HG03097 (cell line): ENCODE measurements at regions not wholly inside any gene's neighbourhood (a gene's known extent, or its start where the extent isn't known, plus 50 kb on each side); places are given as distances from the start of the nearest gene placed in this dataset.

Experiments
- ATAC-seq: cut with Tn5 transposase; IDR thresholded peaks from one replicate; pipeline ENCODE4 v1.9.1; 2021; ENCODE audit not compliant: unreplicated experiment, low FRiP score

DNA sequence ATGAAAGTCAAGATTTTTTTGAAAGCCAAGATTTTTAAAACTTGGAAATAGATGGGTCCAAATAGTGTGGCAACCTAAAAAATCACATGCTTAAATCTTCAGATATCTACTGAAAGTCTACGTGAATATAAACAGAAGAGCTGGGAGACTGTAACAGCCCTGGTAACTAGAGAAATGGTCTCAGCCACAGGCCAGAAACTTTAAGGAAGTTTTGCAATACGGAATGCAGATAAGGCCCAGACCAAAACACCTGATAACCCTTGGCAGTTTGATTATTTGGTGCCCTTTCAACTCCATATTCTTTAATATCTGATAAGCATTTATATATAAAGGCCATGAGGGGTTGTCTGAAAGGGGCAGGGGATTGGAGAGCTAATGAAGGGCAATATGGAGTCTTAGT, 537.3 kb upstream of the TGFBR2 start:
- ATAC-seq: no peak

- no peak for ATAC-seq
These were observed 533.4 kb upstream of the TGFBR2 start for GRCh38 chr3:30073040-30073439.

GRCh38 chr3:30073622-30074021, 532.8 kb upstream of the TGFBR2 start:
- ATAC-seq: no peak

DNA sequence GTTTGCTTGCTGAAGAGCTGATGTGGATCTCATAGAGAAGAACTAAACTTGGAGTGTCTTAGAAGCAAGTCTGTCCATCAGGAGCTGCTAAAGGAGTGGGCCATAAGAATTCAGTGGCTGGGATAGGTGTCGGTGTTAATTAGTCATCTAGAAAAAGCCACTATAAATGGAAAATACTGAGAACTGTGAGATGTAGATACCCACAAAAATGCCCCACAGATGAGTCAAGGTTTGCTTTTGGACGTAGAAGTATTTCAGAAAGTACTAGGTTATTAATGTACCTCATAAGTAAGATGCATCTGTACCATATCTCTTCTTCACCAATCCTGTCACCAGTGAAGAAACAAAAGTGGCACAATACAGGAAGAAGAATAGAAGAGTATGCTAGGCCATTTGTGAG, 530.9 kb upstream of the TGFBR2 start:
- no peak for ATAC-seq

- ATAC-seq: no peak
These were observed 529.5 kb upstream of the TGFBR2 start for GRCh38 chr3:30076899-30077298.

DNA sequence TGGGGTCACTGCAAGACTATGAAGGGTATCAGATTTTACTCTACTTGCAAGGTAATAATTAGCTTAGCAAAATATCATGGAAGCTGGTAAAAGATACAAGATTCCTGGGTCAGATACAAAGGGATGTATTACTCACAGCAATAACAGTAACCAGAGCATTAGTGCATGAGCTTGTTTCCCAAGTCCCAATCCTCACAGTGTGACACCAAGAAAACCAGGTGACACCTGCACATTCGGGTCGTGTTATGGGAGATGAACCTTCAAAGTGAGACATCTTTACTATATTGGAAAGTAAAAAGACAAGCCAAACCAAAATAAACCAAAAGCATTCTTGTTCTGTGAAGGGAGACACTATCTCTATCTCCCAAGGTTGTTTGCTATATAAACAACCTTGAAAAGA, 528.7 kb upstream of the TGFBR2 start:
- ATAC-seq: no peak

DNA sequence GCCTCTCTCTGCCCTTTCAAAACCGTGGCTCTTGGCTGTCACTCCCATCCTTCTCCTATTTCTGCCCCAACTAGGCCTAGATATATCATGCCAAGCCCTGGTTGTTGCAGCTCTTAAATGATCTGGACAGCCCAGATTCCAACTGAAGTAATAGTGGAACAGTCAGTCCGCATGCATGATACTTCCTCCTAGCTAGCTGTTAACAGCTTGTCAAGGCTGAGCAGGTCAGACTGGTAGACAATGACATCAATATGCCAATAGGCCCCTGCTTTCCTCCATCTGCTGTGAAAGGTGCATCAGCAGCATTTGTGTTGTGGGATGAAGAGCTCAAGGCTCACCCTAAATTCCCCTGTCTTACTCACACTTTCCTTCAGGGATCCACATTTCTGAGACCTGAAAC, 527.7 kb upstream of the TGFBR2 start:
- ATAC-seq: no peak

DNA sequence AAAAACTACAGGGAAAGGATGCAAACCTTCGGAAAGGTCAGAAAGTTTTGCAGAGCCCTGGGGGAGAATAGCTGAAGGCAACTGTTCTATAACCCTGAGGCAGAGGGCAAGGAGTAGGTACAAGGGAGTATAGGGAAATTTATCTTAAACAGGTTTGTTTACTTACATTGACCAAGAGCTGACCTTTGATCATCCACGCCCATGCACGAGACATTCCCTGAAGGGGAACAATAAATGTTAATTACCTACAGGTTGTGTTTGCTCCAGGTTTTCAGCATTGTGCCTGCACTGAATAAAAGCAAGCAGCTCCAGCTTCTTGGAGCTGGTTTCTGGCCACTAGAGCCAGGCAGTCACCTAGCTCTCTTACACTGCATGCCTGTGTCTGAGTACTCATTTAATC, 524.5 kb upstream of the TGFBR2 start:
- ATAC-seq: no peak

DNA sequence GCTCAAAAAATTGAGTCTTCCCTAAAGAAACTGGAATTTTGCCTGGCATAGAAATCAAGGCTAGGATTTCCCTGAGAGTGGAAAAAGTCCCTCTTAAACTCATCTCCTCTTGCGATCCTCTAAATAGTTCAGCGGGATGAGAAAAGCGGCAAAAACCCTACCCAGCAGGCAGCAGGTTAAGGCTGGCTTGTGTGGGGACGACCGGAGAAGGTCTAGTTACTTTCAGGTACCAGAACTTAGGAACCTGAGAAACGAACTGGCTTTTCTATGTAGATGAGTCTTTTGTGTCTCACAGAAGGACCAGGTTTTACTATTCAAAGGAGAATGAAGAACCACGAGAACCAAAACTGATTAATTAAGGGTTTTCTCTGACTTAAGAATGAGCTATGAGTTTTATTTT, 523.7 kb upstream of the TGFBR2 start:
- ATAC-seq: no peak

GRCh38 chr3:30083315-30083714, 523.1 kb upstream of the TGFBR2 start:
- no peak for ATAC-seq

- ATAC-seq: no peak
These were observed 522.1 kb upstream of the TGFBR2 start for GRCh38 chr3:30084316-30084715.

DNA sequence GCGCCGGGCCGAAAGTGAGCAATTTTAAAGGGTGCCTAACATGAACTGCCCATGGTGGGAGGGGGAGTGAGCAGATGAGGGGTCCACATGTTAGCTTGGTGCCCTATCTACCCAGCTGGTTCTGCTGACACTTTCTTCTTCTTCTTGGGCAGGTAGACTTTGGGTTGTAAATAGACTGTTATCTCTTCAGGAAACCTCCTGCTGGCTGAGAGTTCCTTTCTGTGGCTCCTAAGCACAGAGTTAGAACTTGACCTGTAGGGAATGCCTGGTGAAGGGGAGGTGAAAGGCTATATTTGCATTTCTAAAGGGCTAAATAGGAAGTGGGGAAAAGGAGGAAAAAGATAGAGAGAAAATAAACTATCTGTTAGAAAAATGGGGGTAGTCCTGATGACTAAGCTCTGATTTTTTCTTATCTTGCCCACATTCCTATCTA, 521.4 kb upstream of the TGFBR2 start:
- no peak for ATAC-seq

DNA sequence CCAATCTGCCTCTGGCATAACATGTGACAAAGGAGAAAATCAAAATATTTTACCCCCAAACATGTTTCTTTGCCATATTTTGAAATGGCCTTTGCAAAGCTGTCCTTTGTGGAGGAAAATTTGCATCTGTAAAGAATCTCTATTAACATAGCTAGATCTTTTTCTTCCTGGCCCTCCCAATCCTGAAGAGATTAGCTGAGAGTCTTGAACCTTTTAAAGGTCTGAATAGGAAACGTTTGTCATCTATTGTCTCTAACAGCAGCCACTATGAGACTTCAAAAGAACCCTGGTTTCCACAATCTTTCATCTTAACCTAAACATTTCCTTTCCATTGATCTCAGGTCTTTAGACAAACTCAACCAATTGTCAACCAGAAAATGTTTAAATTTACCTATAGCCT, 520.9 kb upstream of the TGFBR2 start:
- ATAC-seq: no peak

DNA sequence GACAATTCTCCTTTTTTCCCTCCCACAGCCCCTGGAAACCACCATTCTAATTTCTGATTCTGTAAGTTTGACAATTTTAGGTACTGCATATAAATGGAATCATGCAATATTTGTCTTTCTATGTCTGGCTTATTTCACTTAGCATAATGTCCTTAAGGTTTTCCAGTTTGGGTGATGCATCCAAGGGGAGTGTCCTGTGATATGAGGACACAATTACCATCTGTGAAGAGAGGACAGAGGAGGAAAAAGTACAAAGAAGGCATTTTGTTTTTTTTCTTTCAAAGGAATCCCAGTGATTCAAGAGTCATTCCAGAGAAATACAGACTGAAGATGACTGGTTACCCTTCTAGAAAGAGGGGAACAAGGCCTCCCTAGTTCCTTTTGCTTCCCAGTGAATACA, 514.7 kb upstream of the TGFBR2 start:
- ATAC-seq: no peak

DNA sequence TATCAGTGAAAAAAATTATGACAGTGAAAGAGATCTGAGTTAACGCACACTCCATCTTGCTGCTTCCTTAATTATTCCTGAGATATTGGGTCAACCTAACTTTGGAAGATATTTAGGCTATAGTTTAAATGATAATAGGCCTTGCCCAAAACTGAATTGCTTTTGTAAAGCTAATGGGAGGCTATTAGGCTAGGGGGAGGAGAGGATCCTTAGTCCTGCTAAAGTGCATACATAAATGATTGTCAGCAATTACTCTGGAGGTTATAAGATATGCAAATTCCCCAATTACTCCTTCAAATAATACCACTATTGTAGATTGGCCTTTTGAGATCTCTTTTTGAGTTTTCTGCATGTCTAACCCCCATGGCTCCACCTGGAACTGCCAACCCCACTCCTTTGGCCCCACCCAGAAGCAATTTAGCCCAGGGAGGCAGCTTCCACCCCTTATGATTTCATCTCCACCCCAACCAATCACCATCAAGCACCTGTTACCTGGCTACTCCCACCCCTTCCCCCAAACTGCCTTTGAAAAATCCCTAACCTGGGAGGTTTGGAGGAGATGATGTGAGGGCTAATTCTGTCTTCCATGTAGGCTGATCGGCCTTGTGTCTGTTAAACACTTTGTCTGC, 509.3 kb upstream of the TGFBR2 start:
- no peak for ATAC-seq

DNA sequence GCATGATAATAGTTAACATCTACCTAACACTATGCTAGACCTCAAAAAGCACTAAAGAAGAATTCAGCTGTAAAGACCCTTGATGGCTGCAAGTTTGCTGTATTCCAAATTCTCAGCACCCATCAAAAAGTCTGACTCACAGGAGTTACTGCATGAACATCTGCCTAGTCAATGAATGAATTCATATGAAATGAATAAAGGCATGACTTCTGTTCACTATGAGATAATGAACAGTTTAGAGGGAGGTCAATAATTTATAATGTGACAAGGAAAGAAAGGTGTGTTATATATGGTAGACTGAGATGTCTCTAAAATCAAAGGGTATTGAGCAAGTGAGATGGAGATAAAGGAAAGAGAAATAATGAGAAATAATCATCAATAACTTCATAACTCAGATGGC, 508.2 kb upstream of the TGFBR2 start:
- ATAC-seq: no peak

- ATAC-seq: no peak
These were observed 507.5 kb upstream of the TGFBR2 start for GRCh38 chr3:30098653-30099455.

DNA sequence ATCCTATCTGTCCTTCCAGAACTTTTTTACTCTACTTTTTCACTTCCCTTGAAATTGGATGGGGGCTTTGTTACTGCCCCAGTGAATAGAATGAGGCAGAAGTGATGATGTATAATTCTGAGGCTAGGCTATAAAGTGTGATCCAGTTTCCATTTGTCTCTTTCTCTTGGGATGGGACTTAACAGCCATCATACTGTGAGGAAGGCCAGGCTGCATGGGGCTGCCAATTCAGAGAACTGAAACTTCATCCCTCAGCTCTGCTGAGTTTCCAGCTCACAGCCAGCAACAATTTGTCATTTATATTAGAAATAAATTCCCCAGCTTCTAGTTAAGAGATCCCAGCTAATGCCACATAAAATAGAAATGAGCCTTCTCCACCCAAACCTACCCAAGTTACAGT, 504.0 kb upstream of the TGFBR2 start:
- ATAC-seq: no peak

GRCh38 chr3:30103186-30103585, 503.2 kb upstream of the TGFBR2 start:
- ATAC-seq: no peak

- no peak for ATAC-seq
These were observed 498.9 kb upstream of the TGFBR2 start for GRCh38 chr3:30107531-30107930.

- no peak for ATAC-seq
These were observed 494.0 kb upstream of the TGFBR2 start for GRCh38 chr3:30112411-30112810.

DNA sequence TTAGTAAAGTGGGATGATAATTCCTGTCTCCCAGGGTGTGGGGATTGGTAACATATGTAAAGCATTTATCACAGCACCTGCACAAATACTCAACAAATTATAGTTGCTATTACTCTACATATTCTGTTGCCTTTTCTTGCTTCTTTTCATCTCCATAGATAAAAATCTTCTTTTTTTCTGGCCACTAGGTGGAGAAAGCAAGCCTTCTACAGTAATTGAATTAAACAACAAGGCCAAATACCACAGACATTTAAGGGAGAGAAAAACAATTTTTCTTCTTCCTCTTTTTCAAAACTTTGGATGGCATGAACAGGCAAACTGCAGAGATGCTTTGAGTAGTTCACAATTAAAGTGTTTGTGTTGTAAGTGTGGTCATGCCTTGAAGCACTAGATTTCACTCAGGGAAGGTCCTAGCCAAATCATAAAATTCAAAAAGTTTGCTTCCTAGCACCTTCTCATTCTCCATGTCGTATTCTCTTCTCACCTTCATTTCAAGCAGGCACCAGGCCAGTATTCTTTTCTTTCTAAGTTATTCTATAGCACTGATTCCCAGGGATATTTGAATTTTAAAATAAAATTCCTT, 493.4 kb upstream of the TGFBR2 start:
- ATAC-seq: no peak
